ENCODE measurements at regions not wholly inside any gene's neighbourhood (a gene's known extent, or its start where the extent isn't known, plus 50 kb on each side); places are given as distances from the start of the nearest gene placed in this dataset.

DNA sequence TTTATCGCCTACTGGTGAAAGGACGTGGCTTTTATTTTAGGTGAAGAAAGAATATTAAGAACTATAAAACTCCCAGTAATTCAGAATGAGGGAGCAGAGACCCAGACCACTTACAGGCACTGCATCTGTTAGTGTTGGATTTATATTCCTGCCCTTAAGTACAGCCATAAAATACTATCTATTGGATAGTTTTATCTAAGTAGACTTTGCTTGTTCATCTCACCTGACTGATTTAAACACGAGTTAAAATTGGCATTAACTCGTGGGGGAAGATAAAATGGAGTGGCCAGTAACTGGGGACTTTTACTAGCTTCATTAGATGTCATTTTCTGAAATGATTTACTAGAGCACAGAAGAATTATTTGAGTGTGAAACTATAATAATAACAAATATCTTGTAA, 1377.5 kb upstream of the TMEM132C start:
- TF ChIP-seq, protein P1, sequence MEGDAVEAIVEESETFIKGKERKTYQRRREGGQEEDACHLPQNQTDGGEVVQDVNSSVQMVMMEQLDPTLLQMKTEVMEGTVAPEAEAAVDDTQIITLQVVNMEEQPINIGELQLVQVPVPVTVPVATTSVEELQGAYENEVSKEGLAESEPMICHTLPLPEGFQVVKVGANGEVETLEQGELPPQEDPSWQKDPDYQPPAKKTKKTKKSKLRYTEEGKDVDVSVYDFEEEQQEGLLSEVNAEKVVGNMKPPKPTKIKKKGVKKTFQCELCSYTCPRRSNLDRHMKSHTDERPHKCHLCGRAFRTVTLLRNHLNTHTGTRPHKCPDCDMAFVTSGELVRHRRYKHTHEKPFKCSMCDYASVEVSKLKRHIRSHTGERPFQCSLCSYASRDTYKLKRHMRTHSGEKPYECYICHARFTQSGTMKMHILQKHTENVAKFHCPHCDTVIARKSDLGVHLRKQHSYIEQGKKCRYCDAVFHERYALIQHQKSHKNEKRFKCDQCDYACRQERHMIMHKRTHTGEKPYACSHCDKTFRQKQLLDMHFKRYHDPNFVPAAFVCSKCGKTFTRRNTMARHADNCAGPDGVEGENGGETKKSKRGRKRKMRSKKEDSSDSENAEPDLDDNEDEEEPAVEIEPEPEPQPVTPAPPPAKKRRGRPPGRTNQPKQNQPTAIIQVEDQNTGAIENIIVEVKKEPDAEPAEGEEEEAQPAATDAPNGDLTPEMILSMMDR (IDR thresholded peaks at IDR 0.05; ENCODE audit: extremely low read depth in 1 of 2, insufficient read depth in 1 of 2, low read depth in 1 of 2, low read length in 2 of 2): no peak
- TF ChIP-seq POLR2AphosphoS5 (IDR thresholded peaks at IDR 0.05; ENCODE audit: insufficient read depth, low read depth, low read length) (no peak), EZH2 (IDR thresholded peaks at IDR 0.05; ENCODE audit: borderline replicate concordance, low read depth, low read length, severe bottlenecking) (no peak), POLR2A (IDR thresholded peaks at IDR 0.05; ENCODE audit: low read depth, low read length) (no peak), MYC (IDR thresholded peaks at IDR 0.05; ENCODE audit: low read depth, low read length) (no peak), FOS (IDR thresholded peaks at IDR 0.05; ENCODE audit: borderline replicate concordance, insufficient read depth, low read length) (no peak), JUN (IDR thresholded peaks at IDR 0.05; ENCODE audit: borderline replicate concordance, insufficient read depth, insufficient read length, low read depth) (no peak)
- TF ChIP-seq, protein P2, sequence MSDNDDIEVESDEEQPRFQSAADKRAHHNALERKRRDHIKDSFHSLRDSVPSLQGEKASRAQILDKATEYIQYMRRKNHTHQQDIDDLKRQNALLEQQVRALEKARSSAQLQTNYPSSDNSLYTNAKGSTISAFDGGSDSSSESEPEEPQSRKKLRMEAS (IDR thresholded peaks at IDR 0.05; ENCODE audit: insufficient read depth, insufficient read length): no peak

All from endothelial cell of umbilical vein (primary cell).